ENCODE measurements at regions not wholly inside any gene's neighbourhood (a gene's known extent, or its start where the extent isn't known, plus 50 kb on each side); places are given as distances from the start of the nearest gene placed in this dataset.

- TF ChIP-seq, protein P1, sequence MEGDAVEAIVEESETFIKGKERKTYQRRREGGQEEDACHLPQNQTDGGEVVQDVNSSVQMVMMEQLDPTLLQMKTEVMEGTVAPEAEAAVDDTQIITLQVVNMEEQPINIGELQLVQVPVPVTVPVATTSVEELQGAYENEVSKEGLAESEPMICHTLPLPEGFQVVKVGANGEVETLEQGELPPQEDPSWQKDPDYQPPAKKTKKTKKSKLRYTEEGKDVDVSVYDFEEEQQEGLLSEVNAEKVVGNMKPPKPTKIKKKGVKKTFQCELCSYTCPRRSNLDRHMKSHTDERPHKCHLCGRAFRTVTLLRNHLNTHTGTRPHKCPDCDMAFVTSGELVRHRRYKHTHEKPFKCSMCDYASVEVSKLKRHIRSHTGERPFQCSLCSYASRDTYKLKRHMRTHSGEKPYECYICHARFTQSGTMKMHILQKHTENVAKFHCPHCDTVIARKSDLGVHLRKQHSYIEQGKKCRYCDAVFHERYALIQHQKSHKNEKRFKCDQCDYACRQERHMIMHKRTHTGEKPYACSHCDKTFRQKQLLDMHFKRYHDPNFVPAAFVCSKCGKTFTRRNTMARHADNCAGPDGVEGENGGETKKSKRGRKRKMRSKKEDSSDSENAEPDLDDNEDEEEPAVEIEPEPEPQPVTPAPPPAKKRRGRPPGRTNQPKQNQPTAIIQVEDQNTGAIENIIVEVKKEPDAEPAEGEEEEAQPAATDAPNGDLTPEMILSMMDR (IDR thresholded peaks at IDR 0.05): no peak
- no peak overlapping the region for H3K4me3 Mint-ChIP-seq
- DNase-seq: no peak
Measured at GRCh38 chr18:75868031-75868430, 440.5 kb upstream of the SMIM21 start.

GRCh38 chr18:75865639-75866038, 438.1 kb upstream of the SMIM21 start:
- Histone ChIP-seq H2AFZ (ENCODE audit: insufficient read depth, low read depth, low read length, poor library complexity, severe bottlenecking) (no peak overlapping the region), H3K36me3 (replicated peaks in 1 of 2; ENCODE audit: control insufficient read depth in 1 of 2, insufficient read depth in 2 of 2, low read length in 2 of 2) (no peaks in the 10 kb centered on the region), H3K27ac (ENCODE audit: low read depth in 1 of 2, low read length in 2 of 2) (no peak overlapping the region), H3K27me3 (ENCODE audit: control insufficient read depth in 2 of 2, insufficient read depth in 2 of 2, low read length in 2 of 2) (no peaks in the 10 kb centered on the region), H3K9me3 (replicated peaks in 1 of 2; ENCODE audit: control insufficient read depth in 1 of 2, insufficient read depth in 1 of 2, low read length in 2 of 2) (peaks cover 0 to 2% of the 10 kb centered on the region in 2 donors), H3K79me2 (ENCODE audit: insufficient read depth, low read length) (no peaks in the 10 kb centered on the region), H3K4me3 (replicated peaks in 1 of 3; ENCODE audit: low read depth in 2 of 3, low read length in 3 of 3) (no peak overlapping the region), H4K20me1 (ENCODE audit: insufficient read depth, low read length) (no peaks in the 10 kb centered on the region), H3K4me1 (ENCODE audit: control insufficient read depth in 1 of 2, insufficient read depth in 2 of 2, low read length in 2 of 2) (no peaks in the 10 kb centered on the region), H3K9ac (ENCODE audit: insufficient read depth, low read length, poor library complexity, severe bottlenecking) (no peak overlapping the region), H3K4me2 (replicated peaks; ENCODE audit: extremely low read depth, low read length, poor library complexity, severe bottlenecking) (no peak overlapping the region)
- Mint-ChIP-seq H3K4me3 (no peak overlapping the region), H3K4me1 (no peaks in the 10 kb centered on the region), H3K27ac (no peak overlapping the region), H3K9me3 (peaks cover 2 to 13% (median 4%) of the 10 kb centered on the region in 7 donors), H3K36me3 (no peaks in the 10 kb centered on the region), H3K27me3 (ENCODE audit: low read depth in 3 of 3) (peaks cover 3 to 19% (median 5%) of the 10 kb centered on the region in 3 donors)
- 93% methylated on average over 2 of the region's 6 CpGs for WGBS (ENCODE audit: insufficient coverage)
- no peak for DNase-seq
- TF ChIP-seq, protein P1 (IDR thresholded peaks at IDR 0.05): no peak
- intact Hi-C loops (cut with micrococcal nuclease): no loop called here

More at GRCh38 chr18:75868031-75868430, 440.5 kb upstream of the SMIM21 start:
- Histone ChIP-seq H3K27me3 (ENCODE audit: control insufficient read depth in 2 of 2, insufficient read depth in 2 of 2, low read length in 2 of 2) (no peaks in the 10 kb centered on the region), H3K9me3 (replicated peaks in 1 of 2; ENCODE audit: control insufficient read depth in 1 of 2, insufficient read depth in 1 of 2, low read length in 2 of 2) (no peaks in the 10 kb centered on the region), H3K36me3 (replicated peaks in 1 of 2; ENCODE audit: control insufficient read depth in 1 of 2, insufficient read depth in 2 of 2, low read length in 2 of 2) (no peaks in the 10 kb centered on the region), H3K27ac (ENCODE audit: low read depth in 1 of 2, low read length in 2 of 2) (no peak overlapping the region), H2AFZ (ENCODE audit: insufficient read depth, low read depth, low read length, poor library complexity, severe bottlenecking) (no peak overlapping the region), H3K4me2 (replicated peaks; ENCODE audit: extremely low read depth, low read length, poor library complexity, severe bottlenecking) (no peak overlapping the region), H3K4me3 (replicated peaks in 1 of 3; ENCODE audit: low read depth in 2 of 3, low read length in 3 of 3) (no peak overlapping the region), H4K20me1 (ENCODE audit: insufficient read depth, low read length) (no peaks in the 10 kb centered on the region), H3K9ac (ENCODE audit: insufficient read depth, low read length, poor library complexity, severe bottlenecking) (no peak overlapping the region), H3K79me2 (ENCODE audit: insufficient read depth, low read length) (no peaks in the 10 kb centered on the region), H3K4me1 (ENCODE audit: control insufficient read depth in 1 of 2, insufficient read depth in 2 of 2, low read length in 2 of 2) (no peaks in the 10 kb centered on the region)
- intact Hi-C loops (cut with micrococcal nuclease): no loop called here
- Mint-ChIP-seq H3K27me3 (ENCODE audit: low read depth in 3 of 3) (peaks cover 2 to 16% (median 4%) of the 10 kb centered on the region in 3 donors), H3K9me3 (peaks cover 0 to 5% (median 2%) of the 10 kb centered on the region in 7 donors), H3K27ac (no peak overlapping the region), H3K4me1 (no peaks in the 10 kb centered on the region), H3K36me3 (no peaks in the 10 kb centered on the region)
- WGBS (ENCODE audit: insufficient coverage): 81% methylated on average over 9 of the region's 9 CpGs
